ENCODE measurements at regions not wholly inside any gene's neighbourhood (a gene's known extent, or its start where the extent isn't known, plus 50 kb on each side); places are given as distances from the start of the nearest gene placed in this dataset.

DNA sequence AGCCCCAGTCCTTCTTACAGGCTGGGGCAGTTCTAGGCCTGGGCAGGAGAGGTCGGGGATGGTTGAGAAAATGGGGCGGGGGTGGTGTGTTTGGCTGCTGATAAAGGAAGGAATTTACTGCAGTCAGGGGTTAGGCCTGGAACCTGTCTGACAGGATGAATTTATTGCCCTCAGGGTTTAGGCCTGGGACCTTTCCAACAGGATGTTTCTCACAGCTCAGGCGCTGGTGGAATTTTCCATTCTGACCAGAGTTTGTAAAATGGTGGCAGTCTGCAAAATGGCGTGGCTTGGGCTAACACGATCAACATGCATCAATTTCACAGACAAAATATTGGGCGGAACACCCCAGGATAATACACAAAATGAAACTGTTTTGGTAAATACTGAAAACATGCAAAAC, 83.5 kb upstream of the SPIN4 start:
- H3K9ac ChIP-seq (ENCODE audit: low read depth, low read length, poor library complexity, severe bottlenecking), result no peak overlapping the region
- no peaks in the 10 kb centered on the region for H3K9me3 ChIP-seq (ENCODE audit: insufficient read depth, low read depth, low read length)
- no peak overlapping the region for H3K4me2 ChIP-seq (ENCODE audit: low read depth, low read length, poor library complexity, severe bottlenecking)
- H2AFZ ChIP-seq (ENCODE audit: low read length), result no peak overlapping the region
- no peaks in the 10 kb centered on the region for H4K20me1 ChIP-seq (ENCODE audit: insufficient read depth, low read length, poor library complexity, severe bottlenecking)
- H3K36me3 ChIP-seq (ENCODE audit: insufficient read depth, low read length), result no peaks in the 10 kb centered on the region
- H3F3A ChIP-seq (ENCODE audit: low read depth), result no peaks in the 10 kb centered on the region
- no peaks in the 10 kb centered on the region for H3K9me2 ChIP-seq (replicated peaks; ENCODE audit: low read depth, low read length)
- no peaks in the 10 kb centered on the region for H3K4me1 ChIP-seq (ENCODE audit: insufficient read depth, low read length, poor library complexity, severe bottlenecking)
- H3K4me3 ChIP-seq (ENCODE audit: low read length, poor library complexity, severe bottlenecking), result no peak overlapping the region
- no peaks in the 10 kb centered on the region for H3K27me3 ChIP-seq (ENCODE audit: insufficient read depth, low read length, poor library complexity, severe bottlenecking)
- H3K79me2 ChIP-seq (ENCODE audit: insufficient read depth, low read length), result no peaks in the 10 kb centered on the region
- TF ChIP-seq, protein P1, sequence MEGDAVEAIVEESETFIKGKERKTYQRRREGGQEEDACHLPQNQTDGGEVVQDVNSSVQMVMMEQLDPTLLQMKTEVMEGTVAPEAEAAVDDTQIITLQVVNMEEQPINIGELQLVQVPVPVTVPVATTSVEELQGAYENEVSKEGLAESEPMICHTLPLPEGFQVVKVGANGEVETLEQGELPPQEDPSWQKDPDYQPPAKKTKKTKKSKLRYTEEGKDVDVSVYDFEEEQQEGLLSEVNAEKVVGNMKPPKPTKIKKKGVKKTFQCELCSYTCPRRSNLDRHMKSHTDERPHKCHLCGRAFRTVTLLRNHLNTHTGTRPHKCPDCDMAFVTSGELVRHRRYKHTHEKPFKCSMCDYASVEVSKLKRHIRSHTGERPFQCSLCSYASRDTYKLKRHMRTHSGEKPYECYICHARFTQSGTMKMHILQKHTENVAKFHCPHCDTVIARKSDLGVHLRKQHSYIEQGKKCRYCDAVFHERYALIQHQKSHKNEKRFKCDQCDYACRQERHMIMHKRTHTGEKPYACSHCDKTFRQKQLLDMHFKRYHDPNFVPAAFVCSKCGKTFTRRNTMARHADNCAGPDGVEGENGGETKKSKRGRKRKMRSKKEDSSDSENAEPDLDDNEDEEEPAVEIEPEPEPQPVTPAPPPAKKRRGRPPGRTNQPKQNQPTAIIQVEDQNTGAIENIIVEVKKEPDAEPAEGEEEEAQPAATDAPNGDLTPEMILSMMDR (conservative IDR thresholded peaks at IDR 0.05; ENCODE audit: low read length), result no peak
- no peak for TF ChIP-seq EZH2phosphoT487 (IDR thresholded peaks at IDR 0.05; ENCODE audit: borderline replicate concordance)

DNA sequence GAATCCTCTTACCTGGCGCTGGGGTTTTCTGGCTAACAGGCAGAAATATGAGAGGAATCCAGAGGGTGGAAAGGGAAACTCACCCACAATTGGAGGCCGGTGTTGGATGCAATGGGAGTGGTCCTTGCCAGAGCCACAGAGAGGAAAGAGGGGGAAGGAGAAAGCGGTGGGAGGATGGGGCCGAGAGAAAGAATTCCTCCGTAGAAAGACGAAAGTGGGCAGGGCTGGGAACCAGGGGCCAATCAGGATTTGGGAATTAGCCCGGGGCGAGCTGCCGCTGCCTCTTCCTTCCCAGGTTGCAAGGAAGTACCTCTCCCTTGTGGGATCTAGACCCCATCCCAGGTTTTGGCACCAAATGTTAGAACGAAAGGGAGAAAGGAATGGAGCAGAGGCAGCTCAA, 83.1 kb upstream of the SPIN4 start:
- no peak overlapping the region for H3K4me2 ChIP-seq (ENCODE audit: low read depth, low read length, poor library complexity, severe bottlenecking)
- H4K20me1 ChIP-seq (ENCODE audit: insufficient read depth, low read length, poor library complexity, severe bottlenecking), result no peaks in the 10 kb centered on the region
- H3K9ac ChIP-seq (ENCODE audit: low read depth, low read length, poor library complexity, severe bottlenecking), result no peak overlapping the region
- no peak for TF ChIP-seq EZH2phosphoT487 (IDR thresholded peaks at IDR 0.05; ENCODE audit: borderline replicate concordance)
- TF ChIP-seq, protein P1 (conservative IDR thresholded peaks at IDR 0.05; ENCODE audit: low read length), result no peak
- no peaks in the 10 kb centered on the region for H3K9me2 ChIP-seq (replicated peaks; ENCODE audit: low read depth, low read length)
- no peaks in the 10 kb centered on the region for H3K4me1 ChIP-seq (ENCODE audit: insufficient read depth, low read length, poor library complexity, severe bottlenecking)
- H2AFZ ChIP-seq (ENCODE audit: low read length), result no peak overlapping the region
- H3K9me3 ChIP-seq (ENCODE audit: insufficient read depth, low read depth, low read length), result no peaks in the 10 kb centered on the region
- no peaks in the 10 kb centered on the region for H3K36me3 ChIP-seq (ENCODE audit: insufficient read depth, low read length)
- no peaks in the 10 kb centered on the region for H3F3A ChIP-seq (ENCODE audit: low read depth)
- no peaks in the 10 kb centered on the region for H3K27me3 ChIP-seq (ENCODE audit: insufficient read depth, low read length, poor library complexity, severe bottlenecking)
- no peak overlapping the region for H3K4me3 ChIP-seq (ENCODE audit: low read length, poor library complexity, severe bottlenecking)
- H3K79me2 ChIP-seq (ENCODE audit: insufficient read depth, low read length), result no peaks in the 10 kb centered on the region

DNA sequence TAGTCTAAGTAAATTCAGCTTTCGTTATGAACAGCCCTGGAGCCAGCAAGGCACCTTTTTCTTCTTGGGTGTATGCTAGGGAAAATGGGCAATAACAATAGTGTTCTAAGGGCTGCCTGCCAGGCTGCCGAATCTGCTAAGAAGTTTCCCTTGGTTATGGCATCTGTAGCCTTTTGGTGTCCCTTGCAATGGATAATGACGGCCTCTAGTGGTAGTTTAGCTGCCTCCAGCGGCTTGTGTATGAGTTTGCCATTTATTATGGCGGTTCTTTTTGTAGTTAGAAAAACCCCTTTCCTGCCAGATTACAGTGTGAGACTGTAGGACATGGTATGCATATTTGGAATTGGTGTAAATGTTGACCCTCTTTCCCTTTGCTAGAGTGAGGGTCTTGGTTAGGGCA, 78.9 kb upstream of the SPIN4 start:
- TF ChIP-seq EZH2phosphoT487 (IDR thresholded peaks at IDR 0.05; ENCODE audit: borderline replicate concordance), result no peak
- TF ChIP-seq, protein P1 (conservative IDR thresholded peaks at IDR 0.05; ENCODE audit: low read length), result no peak
- no peaks in the 10 kb centered on the region for H3K27me3 ChIP-seq (ENCODE audit: insufficient read depth, low read length, poor library complexity, severe bottlenecking)
- no peak overlapping the region for H3K4me3 ChIP-seq (ENCODE audit: low read length, poor library complexity, severe bottlenecking)
- no peaks in the 10 kb centered on the region for H4K20me1 ChIP-seq (ENCODE audit: insufficient read depth, low read length, poor library complexity, severe bottlenecking)
- no peaks in the 10 kb centered on the region for H3K79me2 ChIP-seq (ENCODE audit: insufficient read depth, low read length)
- H3F3A ChIP-seq (ENCODE audit: low read depth), result no peaks in the 10 kb centered on the region
- no peaks in the 10 kb centered on the region for H3K9me2 ChIP-seq (replicated peaks; ENCODE audit: low read depth, low read length)
- H3K36me3 ChIP-seq (ENCODE audit: insufficient read depth, low read length), result no peaks in the 10 kb centered on the region
- no peak overlapping the region for H3K4me2 ChIP-seq (ENCODE audit: low read depth, low read length, poor library complexity, severe bottlenecking)
- no peaks in the 10 kb centered on the region for H3K4me1 ChIP-seq (ENCODE audit: insufficient read depth, low read length, poor library complexity, severe bottlenecking)
- no peaks in the 10 kb centered on the region for H3K9me3 ChIP-seq (ENCODE audit: insufficient read depth, low read depth, low read length)
- no peak overlapping the region for H3K9ac ChIP-seq (ENCODE audit: low read depth, low read length, poor library complexity, severe bottlenecking)
- no peak overlapping the region for H2AFZ ChIP-seq (ENCODE audit: low read length)
